Activated CD4-positive, alpha-beta T cell treated with anti-CD3 and anti-CD28 coated beads for 4 hours (primary cell): ENCODE measurements at regions not wholly inside any gene's neighbourhood (a gene's known extent, or its start where the extent isn't known, plus 50 kb on each side); places are given as distances from the start of the nearest gene placed in this dataset.

ENCODE experiments used
- DNase-seq, 2 donors: peaks; one replicate each; pipeline ENCODE4 v3.0.0-alpha.2; 2020

DNA sequence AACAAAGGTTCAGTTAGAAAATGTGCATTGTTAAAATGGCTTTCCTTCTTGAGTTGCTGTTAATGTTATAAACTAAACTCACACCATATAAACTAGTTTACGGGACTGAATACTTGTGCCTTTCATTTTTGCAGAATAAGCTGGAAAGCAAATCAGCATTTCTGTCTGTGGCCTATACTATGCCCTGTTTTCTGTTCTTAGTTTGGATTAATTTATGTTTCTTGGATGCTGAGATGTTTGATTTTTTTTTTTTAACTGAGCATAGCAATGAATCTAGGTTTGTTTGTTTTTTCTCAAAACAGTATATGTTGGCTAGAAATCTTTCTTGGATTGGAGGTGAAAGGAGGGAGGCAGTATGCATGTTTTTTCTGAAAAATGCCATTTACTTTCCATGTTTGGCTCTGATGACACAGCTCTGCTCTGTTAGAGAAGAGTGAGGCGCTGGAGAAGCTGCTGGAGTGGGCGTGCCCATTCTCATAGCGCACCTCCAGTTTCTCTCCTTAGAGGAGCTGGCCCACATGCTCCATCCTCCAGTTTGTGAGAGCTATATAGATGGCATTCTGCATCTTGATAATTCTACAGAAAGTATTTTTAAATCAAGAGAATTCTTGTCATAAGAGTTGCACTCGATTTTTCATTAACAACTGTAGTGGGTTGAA is 423.6 kb upstream of the TPM1 start:
- DNase-seq, result no peak

DNA sequence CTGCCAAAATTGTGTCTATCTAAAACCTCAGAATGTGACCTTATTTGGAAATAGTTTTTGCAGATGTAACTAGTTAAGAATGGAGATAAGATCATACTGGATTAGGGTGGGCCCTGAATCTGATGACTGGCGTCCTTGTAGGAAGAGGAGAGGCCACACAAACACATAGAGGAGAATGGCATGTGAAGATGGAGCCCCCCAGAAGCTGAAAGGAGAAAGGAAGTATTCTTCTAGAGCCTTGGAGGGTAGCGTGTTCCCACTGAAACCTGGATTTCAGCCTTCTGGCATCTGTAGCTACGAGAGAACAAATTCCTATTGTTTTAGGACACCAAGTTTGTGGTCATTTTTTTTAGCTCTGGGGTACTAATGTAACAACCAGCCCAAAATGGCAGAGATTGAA is 423.0 kb upstream of the TPM1 start:
- DNase-seq, result no peak

DNA sequence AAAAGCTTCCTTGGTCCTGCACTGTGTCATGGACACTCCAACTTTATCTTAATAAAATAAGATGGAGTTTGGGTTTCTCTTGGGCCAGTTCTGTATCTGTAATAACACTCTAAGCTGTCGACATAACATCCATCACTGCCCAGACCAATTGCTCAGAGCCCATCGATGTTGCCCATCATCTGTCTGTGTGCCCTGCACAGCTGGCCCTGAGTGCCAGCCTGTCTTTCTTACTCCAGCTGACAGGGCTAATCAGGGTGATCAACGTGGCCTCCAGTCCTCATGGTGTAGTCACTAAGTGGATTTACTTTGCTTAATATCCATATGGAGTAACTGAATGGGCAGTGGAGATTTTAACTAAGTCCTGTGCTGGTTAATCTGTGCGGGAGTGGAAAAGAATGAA is 419.8 kb upstream of the TPM1 start:
- no peak for DNase-seq

DNA sequence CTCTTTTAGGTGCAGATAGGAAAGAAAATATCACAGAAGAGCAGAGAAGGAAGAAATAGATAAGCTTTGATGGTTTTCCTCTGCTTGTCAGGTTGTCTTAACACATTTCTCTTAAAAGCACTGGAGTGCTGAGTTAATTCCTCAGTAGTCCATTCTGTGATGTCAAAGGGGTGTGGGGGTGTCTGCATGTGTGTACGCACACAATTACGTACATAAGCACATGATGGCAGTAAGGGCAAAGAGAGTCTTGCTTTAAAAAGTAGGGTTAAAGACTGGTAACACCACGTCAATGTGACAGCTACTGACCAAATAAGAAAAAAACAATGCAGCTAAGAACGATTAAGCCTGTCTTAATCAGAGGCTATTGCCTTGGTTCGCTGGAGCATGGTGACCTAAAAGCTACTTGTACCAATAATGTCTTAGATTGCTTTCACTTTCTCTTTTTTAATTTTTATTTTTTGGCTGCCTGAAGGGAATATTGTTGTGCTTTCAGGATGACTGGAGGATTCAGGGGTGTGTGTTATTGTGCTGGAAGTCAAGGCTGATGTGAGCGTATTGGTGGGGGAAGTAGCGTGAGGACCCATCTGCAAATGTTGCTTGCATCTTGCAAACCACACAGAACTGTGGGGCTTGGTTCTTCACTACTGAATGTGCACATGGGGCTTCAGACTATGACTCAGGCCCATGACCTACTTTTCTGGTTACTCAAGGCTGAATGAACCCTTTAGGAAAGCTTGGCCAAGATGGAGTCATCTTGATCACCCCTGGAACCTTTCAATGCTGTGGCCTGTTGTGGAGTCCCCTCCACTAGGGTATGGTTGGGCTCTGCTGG is 417.8 kb upstream of the TPM1 start:
- no peak for DNase-seq

DNA sequence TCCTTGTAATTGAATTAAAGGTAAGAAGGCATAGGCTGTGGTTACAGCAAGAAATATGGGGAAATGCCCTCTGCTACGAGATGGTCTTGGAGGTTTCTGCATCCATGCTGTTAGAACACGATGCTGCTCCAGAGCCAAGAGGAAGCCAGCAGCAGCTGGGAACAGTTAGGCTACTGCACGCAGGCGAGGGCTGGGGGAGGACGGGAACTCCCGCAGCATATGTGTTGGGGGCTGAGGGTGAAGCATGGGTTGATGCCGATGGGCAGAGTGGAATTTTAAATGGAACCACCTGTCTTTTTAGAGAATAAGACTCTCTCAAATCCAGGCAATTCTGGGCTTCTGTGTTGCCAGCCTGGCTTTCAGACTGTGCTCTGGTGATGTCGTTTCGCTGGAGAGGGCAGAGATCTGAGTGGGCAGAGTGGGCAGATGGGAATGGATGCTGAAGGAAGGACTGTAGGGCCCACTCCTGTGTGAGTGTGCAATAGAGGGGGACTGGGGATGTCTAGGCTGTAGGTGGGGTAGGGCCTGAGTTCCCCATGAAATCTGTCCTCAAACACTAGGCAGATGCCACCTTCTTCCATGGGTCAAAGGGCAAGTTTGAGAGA is 417.0 kb upstream of the TPM1 start:
- DNase-seq, result no peak

DNA sequence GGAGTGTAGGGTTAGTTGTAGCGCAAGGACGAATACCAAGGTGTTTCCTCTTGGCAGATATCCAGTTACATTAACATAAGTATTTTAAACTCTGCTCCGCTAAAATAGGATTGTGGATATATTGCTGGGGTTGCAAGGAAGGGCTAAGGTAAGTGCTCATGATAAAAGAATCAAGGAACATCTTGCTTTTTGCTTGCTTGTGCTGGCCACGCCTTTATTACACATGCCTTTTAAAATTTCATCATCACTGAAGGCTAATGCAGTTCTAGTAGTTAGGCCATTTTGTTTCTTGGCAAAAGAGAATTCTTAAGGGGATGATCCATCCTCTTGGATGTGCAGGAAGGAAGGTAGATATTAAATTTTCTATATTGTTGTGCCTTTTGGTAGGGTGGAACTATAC is 415.6 kb upstream of the TPM1 start:
- no peak for DNase-seq

DNA sequence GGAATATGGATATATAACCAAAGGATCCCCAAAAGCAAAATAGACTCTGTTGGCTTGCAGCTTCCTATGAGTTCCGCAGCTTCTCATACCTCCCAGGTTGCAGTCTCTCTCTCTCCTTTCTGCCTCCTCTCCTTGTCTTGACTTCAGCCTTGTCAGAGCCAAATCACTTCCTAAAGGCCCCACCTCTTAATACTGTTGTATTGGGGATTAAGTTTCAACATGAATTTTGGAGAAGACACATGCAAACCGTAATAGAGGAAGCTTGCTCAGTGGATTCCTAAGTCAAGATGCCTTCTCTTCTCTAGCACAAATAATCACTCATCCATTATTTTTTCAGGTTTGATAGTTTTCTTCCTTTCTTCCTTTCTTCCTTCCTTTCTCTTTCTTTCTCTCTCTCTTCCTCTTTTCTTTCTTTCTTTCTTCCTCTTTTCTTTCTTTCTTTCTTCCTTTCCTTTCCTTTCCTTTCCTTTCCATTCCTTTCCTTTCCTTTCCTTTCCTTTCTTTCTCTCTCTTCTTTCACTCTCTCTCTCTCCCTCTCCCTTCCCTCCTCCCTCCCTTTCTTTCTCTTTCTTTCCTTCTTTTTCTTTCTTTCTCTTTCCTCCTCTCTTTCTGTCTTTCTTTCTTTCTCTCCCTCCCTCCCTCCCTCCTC is 411.3 kb upstream of the TPM1 start:
- DNase-seq, result no peak

DNA sequence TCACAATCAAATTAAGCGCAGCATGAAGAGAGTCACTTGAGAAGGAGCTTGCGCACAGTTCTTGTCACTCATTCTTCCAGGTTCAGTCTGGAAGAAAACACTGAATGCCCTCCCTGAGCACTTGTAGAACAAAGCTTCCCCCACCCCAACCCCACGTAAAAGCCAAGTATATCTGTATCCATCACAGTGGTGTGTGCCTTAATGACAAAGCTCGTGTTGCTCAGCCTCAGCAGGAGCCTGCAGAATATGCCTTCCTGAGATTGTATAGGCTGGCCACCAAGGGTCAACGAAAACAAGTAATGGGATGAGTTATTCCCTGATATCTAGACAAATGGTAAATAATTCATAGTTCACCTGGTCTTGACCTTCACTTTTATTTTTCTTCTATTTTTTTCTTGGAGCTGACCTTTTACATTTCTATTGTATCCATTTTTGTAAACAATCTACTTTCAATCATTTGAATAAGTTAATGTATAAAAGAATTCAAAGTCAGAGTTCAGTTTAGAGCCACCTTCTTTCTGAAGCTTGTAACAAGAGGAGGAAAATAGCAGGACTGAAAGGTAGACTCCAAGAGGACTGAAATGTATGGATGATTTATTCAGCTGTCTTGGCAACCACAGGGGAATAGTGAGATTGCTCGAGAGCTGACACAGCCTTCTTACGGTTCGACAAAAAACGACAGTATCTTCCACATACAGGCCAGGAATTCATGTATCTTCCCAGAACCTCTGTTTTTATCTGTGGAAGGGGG is 405.5 kb upstream of the TPM1 start:
- DNase-seq, result no peak

DNA sequence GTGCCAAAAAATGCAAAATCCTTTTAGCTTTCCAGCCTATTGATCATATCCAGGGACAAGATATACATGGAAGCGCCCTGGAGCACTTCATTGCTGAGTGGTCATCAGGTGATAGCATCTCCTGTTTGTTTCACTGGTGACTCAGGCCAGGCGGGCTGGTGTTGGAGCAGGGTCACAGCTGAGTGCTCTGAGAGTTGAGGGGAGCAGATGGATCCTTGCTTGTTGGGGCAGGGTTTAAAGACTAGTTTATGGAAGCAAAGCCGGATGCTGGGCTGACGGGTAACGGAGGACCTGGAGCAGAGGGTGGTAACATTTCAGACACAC is 405.0 kb upstream of the TPM1 start:
- no peak for DNase-seq

DNA sequence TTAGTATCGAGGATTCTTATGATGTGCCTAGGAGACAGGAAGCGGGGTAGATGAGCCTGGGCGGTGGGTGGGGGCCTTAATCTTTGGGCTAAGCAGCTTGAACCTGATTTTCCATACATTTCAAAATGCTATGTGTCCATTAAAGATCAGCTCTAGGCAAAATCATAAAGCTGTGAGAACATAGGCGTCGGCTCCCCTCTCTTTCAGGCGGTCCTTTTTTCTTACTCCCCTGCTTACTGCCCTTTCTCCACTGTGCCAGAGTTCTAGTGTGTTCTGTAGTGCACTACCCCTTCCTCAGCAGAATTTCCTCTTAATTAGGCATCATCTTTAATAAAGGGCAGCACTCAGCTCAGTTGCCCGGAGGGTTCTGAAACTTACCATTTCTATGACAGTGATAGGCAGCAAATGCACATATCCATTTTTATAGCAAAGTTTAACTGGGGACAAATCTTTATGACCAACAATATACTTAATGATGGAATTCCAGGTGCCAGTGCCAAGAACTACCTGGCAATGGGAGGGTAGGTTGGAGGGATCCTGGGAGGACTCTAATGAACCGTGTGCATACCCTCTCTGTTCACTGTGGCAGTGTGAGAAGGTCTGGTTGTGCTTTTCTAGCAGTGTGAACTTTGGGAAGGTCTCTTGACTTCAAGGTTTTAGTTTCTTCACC is 404.5 kb upstream of the TPM1 start:
- no peak for DNase-seq

DNA sequence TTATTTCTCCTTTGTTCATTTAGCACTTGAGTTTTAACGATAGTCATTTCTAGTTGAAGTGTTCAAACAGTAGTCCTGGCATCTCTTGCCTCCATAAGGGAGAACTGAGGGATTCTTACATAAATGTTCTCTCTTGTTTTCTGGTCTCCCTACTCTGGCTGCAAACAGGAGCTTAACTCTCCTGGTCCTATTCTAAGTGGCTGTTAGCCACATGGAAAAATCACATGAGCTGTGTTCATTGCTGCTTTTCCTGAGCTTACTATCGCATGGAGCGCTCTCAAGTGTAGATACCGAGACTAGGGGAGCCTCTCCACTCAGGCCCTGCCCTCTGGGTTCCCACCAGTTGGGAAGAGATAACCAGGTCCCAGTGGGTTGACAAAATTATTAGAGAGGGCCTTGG is 403.1 kb upstream of the TPM1 start:
- no peak for DNase-seq

DNA sequence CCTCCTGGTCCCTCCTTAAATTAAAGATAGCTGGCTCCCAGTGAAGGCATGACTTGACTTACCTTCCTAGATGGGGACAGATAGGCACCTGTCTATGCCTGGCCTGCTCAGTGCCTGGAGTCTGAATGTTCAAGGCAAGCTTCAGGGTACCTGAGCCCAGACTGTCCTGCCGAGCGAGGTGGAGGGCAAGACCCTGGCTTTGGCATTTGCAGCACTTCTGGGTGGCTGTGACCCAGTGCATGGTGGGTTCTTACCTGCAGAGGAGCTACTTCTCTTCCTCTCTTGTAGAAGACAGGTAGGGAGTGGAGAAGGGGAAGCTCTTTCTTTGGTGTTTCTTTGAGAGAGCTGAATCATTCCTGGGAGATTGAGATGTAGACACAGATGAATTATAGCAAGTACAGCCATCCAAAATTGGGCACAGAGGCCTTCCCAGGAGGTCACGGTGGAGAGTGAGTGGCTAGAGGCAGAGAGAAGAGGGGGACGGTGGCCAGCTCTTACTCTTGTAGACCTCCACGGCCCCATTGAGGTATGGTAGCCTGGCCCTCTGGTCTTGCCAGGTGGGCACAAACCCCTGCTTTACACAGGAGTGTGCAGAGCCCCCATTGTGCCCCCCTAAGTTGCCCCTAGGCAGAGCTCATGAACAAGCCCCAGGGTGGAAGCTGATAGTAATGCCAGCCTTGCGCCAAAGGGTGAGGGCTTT is 402.5 kb upstream of the TPM1 start:
- DNase-seq, result no peak

DNA sequence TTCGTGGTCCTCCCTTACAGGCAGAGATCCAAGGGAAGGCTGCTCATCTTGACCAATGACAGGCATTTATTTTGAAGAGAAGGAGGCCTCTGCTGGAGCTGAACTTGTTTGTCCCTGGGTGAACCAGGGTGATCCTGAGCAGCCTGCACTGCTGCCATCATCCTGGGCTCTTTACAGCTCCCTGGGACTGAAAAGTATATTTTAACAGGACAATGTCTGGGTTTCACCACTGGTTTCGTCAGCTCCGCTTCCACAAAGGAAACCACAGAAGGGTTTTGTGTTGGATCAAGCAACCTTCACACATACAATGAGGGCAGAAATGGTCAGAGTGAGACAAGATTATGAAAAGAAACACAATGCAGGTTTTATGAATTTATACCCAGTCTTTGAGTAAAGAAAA is 400.7 kb upstream of the TPM1 start:
- DNase-seq, result no peak

DNA sequence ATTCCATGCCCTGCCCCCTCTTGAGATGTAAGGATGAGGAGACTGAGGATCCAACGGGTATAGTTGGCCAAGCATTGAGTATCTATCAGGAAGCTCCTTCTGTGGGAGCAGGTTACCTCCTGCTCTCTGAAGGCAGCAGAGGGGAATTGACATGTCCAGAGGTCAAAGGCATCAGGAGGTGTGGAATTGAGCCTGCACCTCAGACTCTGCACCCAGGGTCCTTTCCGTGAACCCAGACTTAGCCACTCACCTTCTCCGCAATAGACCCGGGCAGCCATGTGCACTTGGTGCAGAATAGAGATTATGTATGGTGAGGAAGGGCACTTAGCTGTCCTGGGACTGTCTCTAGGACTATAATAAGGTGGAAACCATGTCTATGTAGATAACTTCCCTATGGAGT is 399.0 kb upstream of the TPM1 start:
- DNase-seq, result no peak

DNA sequence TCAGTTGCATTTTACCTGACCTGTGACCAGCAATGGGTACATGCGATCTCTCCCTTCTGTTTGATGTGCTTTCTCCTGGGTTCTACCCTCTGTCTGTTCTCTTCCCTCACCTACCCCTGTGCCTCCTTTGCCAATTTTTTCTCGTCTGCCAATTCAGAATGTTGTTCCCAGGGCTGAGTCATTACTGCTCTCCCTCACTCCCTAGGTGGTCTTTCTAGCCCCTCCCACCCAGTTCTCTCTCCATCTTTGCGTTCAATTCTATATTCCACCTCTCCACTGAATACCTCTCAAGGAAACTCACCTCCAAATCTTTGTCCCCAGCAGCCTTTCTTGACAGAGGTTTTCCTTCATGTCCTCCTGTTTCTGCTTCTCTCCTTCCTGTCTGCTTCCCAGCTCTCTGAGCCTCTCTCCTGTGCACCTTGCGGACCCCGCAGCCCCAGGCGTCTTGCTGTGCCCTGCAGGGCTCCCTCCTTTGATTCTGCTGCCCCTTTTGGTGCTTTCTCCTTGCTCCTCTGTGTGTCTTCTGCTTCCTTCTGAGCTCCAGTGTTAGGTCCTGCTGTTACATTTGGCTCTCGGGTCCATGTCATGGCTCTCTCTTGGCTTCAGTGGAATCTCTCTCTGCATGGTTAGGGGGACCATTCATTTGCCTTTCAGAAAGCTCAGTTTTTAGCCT is 398.2 kb upstream of the TPM1 start:
- no peak for DNase-seq

DNA sequence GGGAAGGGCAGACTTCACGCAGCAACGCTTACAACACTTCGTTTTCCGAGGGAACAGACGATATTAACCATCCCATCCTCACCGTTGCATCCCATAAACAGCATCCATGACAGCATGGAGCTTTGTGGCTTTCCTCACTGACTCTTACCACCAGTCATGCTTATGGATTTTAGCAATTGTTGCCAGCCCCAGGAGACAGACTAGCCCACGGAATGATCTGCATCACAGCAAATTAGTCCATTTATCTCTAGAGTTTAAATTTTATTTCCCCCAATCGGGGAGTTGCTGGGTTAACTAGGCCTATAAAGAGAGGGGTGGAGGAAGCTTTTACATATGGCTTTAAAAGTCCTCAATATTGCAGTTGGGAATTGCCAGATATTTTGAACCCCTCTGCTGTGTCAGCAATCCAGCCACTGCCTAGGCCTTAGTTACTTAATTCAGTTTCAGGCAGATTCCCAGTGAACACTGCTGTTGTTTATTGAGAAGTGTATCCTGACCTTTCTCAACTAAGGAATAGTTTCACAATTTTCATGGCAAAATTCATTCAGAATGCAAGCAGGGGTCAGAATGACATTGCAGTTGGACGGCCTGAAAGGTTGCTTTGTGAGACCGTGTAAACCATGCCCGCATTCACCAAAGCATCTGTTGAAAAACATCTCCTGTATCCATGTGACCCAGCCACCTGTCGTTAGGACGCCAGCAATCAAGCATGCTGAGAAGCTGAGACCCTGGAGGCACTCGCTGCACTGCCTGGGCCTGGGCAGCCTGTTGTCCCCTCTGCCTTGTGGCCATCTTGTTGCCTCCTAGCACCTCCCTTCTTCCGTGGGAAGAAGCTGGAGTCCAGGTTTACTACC is 397.4 kb upstream of the TPM1 start:
- DNase-seq, result no peak

DNA sequence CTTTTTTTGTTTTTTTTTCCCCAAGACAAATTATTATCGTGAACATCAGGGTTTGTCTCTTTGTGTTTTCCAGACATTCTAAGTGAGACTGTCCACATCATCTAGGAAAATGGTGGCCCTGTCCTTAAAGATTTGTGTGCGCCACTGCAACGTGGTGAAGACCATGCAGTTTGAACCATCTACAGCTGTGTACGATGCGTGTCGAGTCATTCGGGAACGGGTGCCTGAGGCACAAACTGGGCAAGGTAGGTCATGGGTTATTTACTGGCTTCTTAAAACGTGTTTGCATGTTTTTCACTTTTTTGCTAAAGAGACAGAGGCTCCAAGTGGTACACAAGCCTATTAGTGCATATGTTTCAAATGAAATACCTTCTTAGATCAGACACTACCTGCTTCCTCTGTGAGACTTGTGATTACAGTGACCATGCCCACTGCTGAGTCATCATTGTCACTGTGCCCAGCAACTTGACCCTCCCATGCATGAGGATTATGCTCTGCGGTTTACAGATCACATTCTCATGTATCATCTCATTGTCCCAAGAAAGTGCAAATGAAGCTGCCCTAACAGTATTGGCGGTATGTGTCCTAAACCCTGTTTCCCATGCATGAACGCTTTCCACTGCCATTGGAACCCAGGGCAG is 395.2 kb upstream of the TPM1 start:
- DNase-seq, result no peak

DNA sequence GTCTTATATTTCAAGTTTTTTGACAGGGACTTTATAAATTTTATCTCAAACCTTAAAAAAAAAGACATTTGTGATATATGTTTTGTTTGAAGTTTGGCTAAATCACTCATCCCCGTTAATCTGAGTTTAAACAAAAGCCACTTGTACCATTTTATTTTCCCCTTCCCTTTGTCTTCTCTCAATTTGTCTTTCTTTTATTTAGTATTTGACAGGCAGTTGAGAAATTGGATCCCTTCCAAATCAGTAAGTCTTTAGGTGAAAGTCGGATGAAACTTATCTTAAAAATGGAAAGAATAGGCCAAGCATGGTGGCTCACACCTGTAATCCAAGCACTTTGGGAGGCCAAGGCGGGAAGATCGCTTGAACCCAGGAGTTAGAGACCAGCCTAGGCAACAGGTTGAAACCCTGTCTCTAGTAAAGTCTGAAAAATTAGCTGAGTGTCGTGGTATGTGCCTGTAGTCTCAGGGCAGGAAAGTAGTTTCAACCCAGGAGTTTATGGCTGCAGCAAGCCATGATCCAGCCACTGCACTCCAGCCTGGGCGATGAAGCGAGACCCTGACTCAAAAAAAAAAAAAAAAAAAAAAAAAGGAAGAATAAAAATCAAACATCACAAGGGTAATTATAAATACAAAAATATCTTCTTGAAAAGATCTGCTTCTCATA is 394.6 kb upstream of the TPM1 start:
- no peak for DNase-seq

DNA sequence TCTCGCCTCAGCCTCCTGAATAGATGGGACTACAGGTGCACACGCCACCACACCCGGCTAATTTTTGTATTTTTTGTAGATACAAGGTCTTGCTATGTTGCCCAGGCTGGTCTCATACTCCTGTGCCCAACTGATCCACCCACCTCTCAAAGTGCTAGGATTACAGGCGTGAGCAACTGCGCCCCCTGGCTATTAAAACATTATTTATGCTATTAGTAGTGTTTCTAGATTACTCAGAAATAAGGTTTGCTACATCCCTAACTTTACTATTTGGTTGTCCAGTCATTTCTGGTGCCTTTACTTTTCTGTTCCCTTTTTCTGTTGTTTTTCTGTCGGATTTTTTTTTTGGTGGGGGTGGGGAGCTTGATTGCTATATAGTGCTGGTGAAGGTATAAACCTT is 393.6 kb upstream of the TPM1 start:
- DNase-seq, result no peak
